Gastroesophageal sphincter (tissue), 4 donors: ENCODE measurements at regions not wholly inside any gene's neighbourhood (a gene's known extent, or its start where the extent isn't known, plus 50 kb on each side); places are given as distances from the start of the nearest gene placed in this dataset.

Experiments used
- ATAC-seq: fragments of 150-250 bp; one replicate; pipeline ENCODE4 v1.9.1; 2016; ENCODE audit warnings: mild to moderate bottlenecking, moderate library complexity
- H3K27ac ChIP-seq, 4 donors: fragments of 200-600 bp; sonication (generic) in 3 of 4; 1 replicate in 3 of 4; 2 replicates in 1 of 4; pipeline ENCODE4 v1.5.1; 2016 to 2019
- H3K27me3 ChIP-seq: fragments of 200-600 bp; sonication (generic); one replicate; pipeline ENCODE4 v1.5.1; 2019
- H3K36me3 ChIP-seq, 2 donors: fragments of 200-600 bp; sonication (generic); one replicate each; pipeline ENCODE4 v1.5.1; 2019; ENCODE audit warnings: control low read depth in 1 of 2
- H3K4me1 ChIP-seq, 3 donors: fragments of 200-600 bp; sonication (generic); 1 replicate in 2 of 3; 2 replicates in 1 of 3; pipeline ENCODE4 v1.5.1; 2016 to 2019; ENCODE audit warnings: control low read depth in 2 of 3
- H3K4me3 ChIP-seq, 2 donors: fragments of 200-600 bp; sonication (generic); one replicate each; pipeline ENCODE4 v1.5.1; 2019; ENCODE audit warnings: mild to moderate bottlenecking in 1 of 2, moderate library complexity in 1 of 2
- H3K9me3 ChIP-seq, 3 donors: fragments of 200-600 bp; sonication (generic); one replicate each; pipeline ENCODE4 v1.5.1; 2017 to 2019; ENCODE audit warnings: control low read depth in 2 of 3
- CTCF ChIP-seq, 4 experiments: fragments of 200-600 bp in 2 of 4; fragments of 450-650 bp in 2 of 4; sonication (generic) in 1 of 4; IDR thresholded peaks; one replicate each; pipeline ENCODE4 v1.5.1; 2017 to 2019; ENCODE audit warnings: antibody characterized with exemption in 4 of 4, mild to moderate bottlenecking in 2 of 4, moderate library complexity in 2 of 4
- EP300 ChIP-seq: sonication (generic); formaldehyde crosslinking; IDR thresholded peaks from one replicate; pipeline ENCODE4 v1.6.1; 2017; ENCODE audit warnings: antibody characterized with exemption, mild to moderate bottlenecking
- POLR2A ChIP-seq, 2 donors: fragments of 450-650 bp; IDR thresholded peaks; one replicate each; pipeline ENCODE4 v1.6.1; 2017; ENCODE audit warnings: antibody characterized with exemption in 2 of 2, mild to moderate bottlenecking in 2 of 2, moderate library complexity in 1 of 2
- POLR2AphosphoS5 ChIP-seq: sonication (generic); formaldehyde crosslinking; IDR thresholded peaks from one replicate; pipeline ENCODE4 v1.6.1; 2017; ENCODE audit warnings: antibody characterized with exemption
- WGBS, 2 donors: methylation state at CpG; one replicate each; pipeline ENCODE4 v1.1.5; 2018; ENCODE audit warnings: low coverage in 1 of 2; 5-methylcytosine and 5-hydroxymethylcytosine counted together

- Histone ChIP-seq H3K27me3 (no peaks in the 10 kb centered on the region), H3K27ac (no peak overlapping the region), H3K4me3 (no peak overlapping the region), H3K9me3 (no peaks in the 10 kb centered on the region), H3K36me3 (no peaks in the 10 kb centered on the region), H3K4me1 (no peaks in the 10 kb centered on the region)
- WGBS, 2 donors, result 62 to 70% methylated on average over 3 to 4 of the region's 4 CpGs
- ATAC-seq, result no peak
- TF ChIP-seq POLR2AphosphoS5, result no peak
Measured at GRCh38 chr7:126228356-126229061, 1024.2 kb downstream of the GRM8 start.

GRCh38 chr7:126227643-126228042, 1025.1 kb downstream of the GRM8 start:
- no peak overlapping the region for H3K4me3 ChIP-seq
- no peak for ATAC-seq
- no peak overlapping the region for H3K27ac ChIP-seq
- no peaks in the 10 kb centered on the region for H3K9me3 ChIP-seq
- no peak for TF ChIP-seq CTCF (IDR thresholded peaks at IDR 0.05)
- no peak for TF ChIP-seq POLR2AphosphoS5
- no peak for TF ChIP-seq EP300
- TF ChIP-seq POLR2A (IDR thresholded peaks at IDR 0.05), result no peak
- H3K27me3 ChIP-seq, result no peaks in the 10 kb centered on the region
- 56 to 59% methylated on average over 1 of the region's 1 CpG for WGBS, 2 donors
- no peaks in the 10 kb centered on the region for H3K36me3 ChIP-seq
- no peaks in the 10 kb centered on the region for H3K4me1 ChIP-seq

GRCh38 chr7:126227055-126227454, 1025.7 kb downstream of the GRM8 start:
- ATAC-seq, result no peak
- no peak for TF ChIP-seq POLR2A (IDR thresholded peaks at IDR 0.05)
- TF ChIP-seq EP300, result no peak
- Histone ChIP-seq H3K27ac (no peak overlapping the region), H3K9me3 (no peaks in the 10 kb centered on the region), H3K4me3 (no peak overlapping the region), H3K36me3 (no peaks in the 10 kb centered on the region), H3K27me3 (no peaks in the 10 kb centered on the region), H3K4me1 (no peaks in the 10 kb centered on the region)

- ATAC-seq, result no peak
- no peaks in the 10 kb centered on the region for H3K27me3 ChIP-seq
- peaks cover 0 to 4% (median 0%) of the 10 kb centered on the region in 3 donors for H3K9me3 ChIP-seq
- no peak overlapping the region for H3K4me3 ChIP-seq
- H3K27ac ChIP-seq, result no peak overlapping the region
- no peak for TF ChIP-seq EP300
- no peaks in the 10 kb centered on the region for H3K36me3 ChIP-seq
- 72% methylated on average over 3 of the region's 3 CpGs; no CpG with 5 or more reads in 1 of the 2 donors for WGBS, 2 donors
- H3K4me1 ChIP-seq, result no peaks in the 10 kb centered on the region
Measured at GRCh38 chr7:126223729-126224128, 1029.0 kb downstream of the GRM8 start.

GRCh38 chr7:126222782-126223181, 1030.0 kb downstream of the GRM8 start:
- no peak overlapping the region for H3K4me3 ChIP-seq
- WGBS, 2 donors, result 69% methylated on average over 3 of the region's 3 CpGs; no CpG with 5 or more reads in 1 of the 2 donors
- H3K27ac ChIP-seq, result no peak overlapping the region
- ATAC-seq, result no peak
- H3K36me3 ChIP-seq, result no peaks in the 10 kb centered on the region
- H3K27me3 ChIP-seq, result no peaks in the 10 kb centered on the region
- peaks cover 0 to 4% (median 0%) of the 10 kb centered on the region in 3 donors for H3K9me3 ChIP-seq
- TF ChIP-seq EP300, result no peak
- TF ChIP-seq CTCF (IDR thresholded peaks at IDR 0.05), result no peak
- TF ChIP-seq POLR2A (IDR thresholded peaks at IDR 0.05), result no peak
- no peak for TF ChIP-seq POLR2AphosphoS5
- H3K4me1 ChIP-seq, result no peaks in the 10 kb centered on the region

GRCh38 chr7:126215785-126216184, 1037.0 kb downstream of the GRM8 start:
- H3K27ac ChIP-seq, result no peak overlapping the region
- no peaks in the 10 kb centered on the region for H3K27me3 ChIP-seq
- H3K36me3 ChIP-seq, result no peaks in the 10 kb centered on the region
- no peak overlapping the region for H3K4me3 ChIP-seq
- ATAC-seq, result no peak
- 47 to 68% methylated on average over 2 of the region's 2 CpGs for WGBS, 2 donors
- TF ChIP-seq EP300 (no peak), CTCF (IDR thresholded peaks at IDR 0.05) (no peak), POLR2AphosphoS5 (no peak), POLR2A (IDR thresholded peaks at IDR 0.05) (no peak)
- no peaks in the 10 kb centered on the region for H3K4me1 ChIP-seq
- H3K9me3 ChIP-seq, result peaks cover 0 to 4% (median 0%) of the 10 kb centered on the region in 3 donors
